ENCODE measurements at regions not wholly inside any gene's neighbourhood (a gene's known extent, or its start where the extent isn't known, plus 50 kb on each side); places are given as distances from the start of the nearest gene placed in this dataset.
"Not testable (repeated sequence)": the region's sequence is repeated elsewhere in the genome, so short reads cannot be mapped to it uniquely, and the experiment has no call there.

DNA sequence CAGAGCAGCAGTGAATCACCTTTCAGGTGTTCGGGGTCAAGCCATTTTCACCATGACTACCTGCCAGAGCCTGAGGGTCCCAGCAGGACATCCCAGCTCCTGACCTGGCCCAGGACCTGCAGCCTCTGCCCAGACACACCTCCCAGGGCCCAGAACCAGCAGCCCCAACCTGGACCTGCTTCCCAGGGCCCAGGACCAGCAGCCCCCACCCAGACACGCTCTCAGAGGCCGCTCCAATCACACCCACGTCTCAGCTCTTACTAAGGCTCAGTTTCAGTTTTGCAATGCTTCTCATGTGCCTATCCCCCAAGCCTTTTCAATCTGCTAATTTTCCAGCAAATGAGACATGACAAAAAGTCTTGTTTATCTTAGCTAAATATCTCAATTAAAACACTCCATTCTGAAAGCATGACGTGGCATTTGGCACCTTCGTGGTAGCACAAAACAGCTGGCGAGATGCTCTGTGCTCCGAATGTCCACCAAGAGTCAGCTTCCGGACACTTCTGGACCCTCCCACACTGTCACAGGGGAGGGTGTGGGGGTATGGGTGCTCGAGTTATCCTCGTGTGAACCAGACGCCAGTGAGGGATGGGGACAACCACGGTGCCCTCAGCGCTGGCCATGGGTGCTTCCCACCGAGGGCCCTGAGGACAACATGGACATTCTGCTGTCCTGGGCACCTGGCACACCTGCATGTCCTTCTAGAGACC lies 253.2 kb downstream of the DLL1 start:
- Histone ChIP-seq H3K4me1 (ENCODE audit: control insufficient read depth, insufficient read depth, low read length) (no peaks in the 10 kb centered on the region), H3K27ac (ENCODE audit: low read depth, low read length) (no peak overlapping the region), H3K36me3 (ENCODE audit: control insufficient read depth, insufficient read depth, low read length) (no peaks in the 10 kb centered on the region), H3K9ac (ENCODE audit: low read length) (no peak overlapping the region), H3K4me3 (ENCODE audit: low read length) (no peak overlapping the region), H3K27me3 (ENCODE audit: control insufficient read depth, insufficient read depth, low read length) (no peaks in the 10 kb centered on the region)

DNA sequence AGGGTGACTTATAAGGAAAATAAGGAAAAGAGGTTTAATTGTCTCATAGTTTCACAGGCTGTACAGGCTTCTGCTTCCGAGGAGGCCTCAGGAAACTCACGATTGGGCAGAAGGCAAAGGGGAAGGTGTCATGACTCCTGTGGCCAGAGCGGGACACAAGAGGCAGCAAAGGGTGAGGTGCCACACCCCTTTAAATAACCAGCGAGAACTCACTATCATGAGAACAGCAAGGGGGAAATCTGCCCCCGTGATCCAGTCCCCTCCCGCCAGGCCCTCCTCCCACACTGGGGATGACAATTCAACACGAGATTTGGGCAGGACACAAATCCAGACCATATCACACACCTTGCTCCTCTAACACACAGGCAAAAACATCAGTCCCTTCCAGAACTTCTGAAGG lies 254.0 kb downstream of the DLL1 start:
- Histone ChIP-seq H3K4me1 (ENCODE audit: control insufficient read depth, insufficient read depth, low read length) (no peaks in the 10 kb centered on the region), H3K4me3 (ENCODE audit: low read length) (no peak overlapping the region), H3K36me3 (ENCODE audit: control insufficient read depth, insufficient read depth, low read length) (no peaks in the 10 kb centered on the region), H3K27ac (ENCODE audit: low read depth, low read length) (no peak overlapping the region), H3K9ac (ENCODE audit: low read length) (no peak overlapping the region), H3K27me3 (ENCODE audit: control insufficient read depth, insufficient read depth, low read length) (no peaks in the 10 kb centered on the region)

DNA sequence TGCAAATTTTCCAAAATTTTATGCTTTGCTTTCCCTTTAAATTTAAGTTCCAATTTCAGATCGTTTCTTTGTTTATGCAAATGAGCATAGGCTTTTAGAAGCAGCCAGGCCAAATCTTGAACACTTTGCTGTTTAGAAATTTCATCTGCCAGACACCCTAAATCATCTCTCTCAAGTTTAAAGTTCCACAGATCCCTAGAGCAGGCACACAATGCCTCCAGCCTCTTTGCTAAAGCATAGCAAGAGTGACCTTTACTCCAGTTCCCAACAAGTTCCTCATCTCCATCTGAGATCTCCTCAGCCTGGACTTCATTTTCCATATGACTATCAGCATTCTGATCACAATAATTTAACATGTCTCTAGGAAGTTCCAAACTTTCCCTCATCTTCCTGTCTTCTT lies 254.5 kb downstream of the DLL1 start:
- not testable (repeated sequence) for H3K27ac ChIP-seq (ENCODE audit: low read depth, low read length); H3K27me3 ChIP-seq (ENCODE audit: control insufficient read depth, insufficient read depth, low read length); H3K4me1 ChIP-seq (ENCODE audit: control insufficient read depth, insufficient read depth, low read length); H3K36me3 ChIP-seq (ENCODE audit: control insufficient read depth, insufficient read depth, low read length); H3K9ac ChIP-seq (ENCODE audit: low read length); H3K4me3 ChIP-seq (ENCODE audit: low read length)

DNA sequence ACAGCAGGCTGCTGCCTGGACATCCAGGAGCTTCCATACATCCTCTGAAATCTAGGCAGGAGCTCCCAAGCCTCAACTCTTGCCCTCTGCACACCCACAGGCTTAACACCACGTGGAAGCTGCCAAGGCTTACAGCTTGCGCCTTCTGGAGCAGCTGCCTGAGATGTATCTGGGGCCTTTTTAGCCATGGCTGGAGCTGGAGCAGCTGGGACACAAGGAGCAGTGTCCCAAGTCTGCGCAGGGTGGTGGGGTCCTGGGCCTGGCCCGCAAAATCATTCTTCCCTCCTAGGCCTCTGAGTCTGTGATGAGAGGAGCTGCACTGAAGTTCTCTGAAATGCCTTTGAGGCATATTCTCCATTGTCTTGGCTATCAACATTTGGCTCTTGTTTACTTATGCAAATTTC lies 255.0 kb downstream of the DLL1 start:
- H3K27me3 ChIP-seq (ENCODE audit: control insufficient read depth, insufficient read depth, low read length) = no peaks in the 10 kb centered on the region
- no peaks in the 10 kb centered on the region for H3K4me1 ChIP-seq (ENCODE audit: control insufficient read depth, insufficient read depth, low read length)
- no peak overlapping the region for H3K9ac ChIP-seq (ENCODE audit: low read length)
- H3K36me3 ChIP-seq (ENCODE audit: control insufficient read depth, insufficient read depth, low read length) = no peaks in the 10 kb centered on the region
- no peak overlapping the region for H3K4me3 ChIP-seq (ENCODE audit: low read length)
- H3K27ac ChIP-seq (ENCODE audit: low read depth, low read length) = no peak overlapping the region

DNA sequence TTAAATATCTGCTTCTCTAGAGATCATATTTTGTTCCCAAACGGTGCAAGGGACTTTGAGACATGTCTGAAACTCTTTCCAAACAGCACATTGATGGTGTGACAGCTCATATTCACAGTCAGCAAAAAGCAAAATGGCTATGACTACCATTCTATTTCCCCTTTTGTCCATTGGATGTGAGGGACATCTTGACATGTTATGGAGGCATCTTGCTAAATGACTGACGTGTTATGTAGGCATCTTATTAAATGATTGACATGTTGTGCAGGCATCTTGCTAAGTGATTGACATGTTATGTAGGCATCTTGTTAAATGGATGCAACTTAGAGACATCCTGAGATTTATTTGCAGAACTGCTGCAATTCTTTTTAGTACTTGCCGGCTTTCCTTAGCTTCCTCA lies 255.8 kb downstream of the DLL1 start:
- H3K36me3 ChIP-seq (ENCODE audit: control insufficient read depth, insufficient read depth, low read length) = no peaks in the 10 kb centered on the region
- no peaks in the 10 kb centered on the region for H3K27me3 ChIP-seq (ENCODE audit: control insufficient read depth, insufficient read depth, low read length)
- H3K9ac ChIP-seq (ENCODE audit: low read length) = no peak overlapping the region

DNA sequence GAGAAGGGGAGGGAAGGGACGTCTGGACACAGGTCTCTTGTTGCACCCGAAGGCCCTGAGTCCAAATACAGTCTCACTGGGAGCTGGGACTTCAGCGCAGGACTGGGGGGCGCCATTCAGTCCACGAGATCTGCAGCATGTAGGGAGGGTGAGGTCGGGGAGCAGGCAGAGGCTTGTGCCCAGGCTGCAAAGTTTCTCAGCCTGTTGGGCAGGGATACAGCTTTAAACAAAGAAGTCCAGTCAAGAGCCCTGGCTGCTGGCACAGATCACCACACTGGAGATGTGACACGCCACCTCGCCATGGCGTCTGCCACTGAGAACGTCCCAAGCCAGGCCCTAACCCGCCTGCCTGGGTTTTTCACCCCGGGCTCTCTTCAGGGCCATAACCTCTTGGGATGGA lies 256.6 kb downstream of the DLL1 start:
- Histone ChIP-seq H3K4me1 (ENCODE audit: control insufficient read depth, insufficient read depth, low read length) (no peaks in the 10 kb centered on the region), H3K4me3 (ENCODE audit: low read length) (no peak overlapping the region), H3K36me3 (ENCODE audit: control insufficient read depth, insufficient read depth, low read length) (no peaks in the 10 kb centered on the region), H3K9ac (ENCODE audit: low read length) (no peak overlapping the region), H3K27me3 (ENCODE audit: control insufficient read depth, insufficient read depth, low read length) (no peaks in the 10 kb centered on the region), H3K27ac (ENCODE audit: low read depth, low read length) (no peak overlapping the region)

More for the DNA sequence above, 255.8 kb downstream of the DLL1 start:
- no peak overlapping the region for H3K27ac ChIP-seq (ENCODE audit: low read depth, low read length)
- H3K4me1 ChIP-seq (ENCODE audit: control insufficient read depth, insufficient read depth, low read length) = no peaks in the 10 kb centered on the region
- H3K4me3 ChIP-seq (ENCODE audit: low read length) = no peak overlapping the region

DNA sequence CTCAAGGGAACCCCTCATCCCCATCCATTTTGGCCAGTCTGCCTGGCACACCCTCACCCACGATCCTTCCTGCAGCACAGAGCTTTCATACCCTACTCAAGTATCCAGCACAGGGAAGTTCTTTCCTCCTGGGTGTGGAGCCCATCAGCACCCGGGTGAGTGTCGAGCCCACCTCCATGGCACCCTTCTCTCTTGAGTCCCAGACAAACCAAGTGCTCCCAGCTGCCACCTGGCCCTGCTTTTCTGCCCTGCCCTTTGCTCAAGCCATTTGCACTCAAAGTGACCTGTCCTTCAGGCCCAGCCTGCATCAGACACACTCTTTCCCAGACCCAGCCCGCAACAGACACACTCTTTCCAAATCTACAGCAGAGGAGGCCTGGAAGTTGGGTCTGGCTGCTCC lies 257.2 kb downstream of the DLL1 start:
- no peaks in the 10 kb centered on the region for H3K36me3 ChIP-seq (ENCODE audit: control insufficient read depth, insufficient read depth, low read length)
- no peaks in the 10 kb centered on the region for H3K4me1 ChIP-seq (ENCODE audit: control insufficient read depth, insufficient read depth, low read length)
- no peak overlapping the region for H3K9ac ChIP-seq (ENCODE audit: low read length)
- H3K27ac ChIP-seq (ENCODE audit: low read depth, low read length) = no peak overlapping the region
- no peaks in the 10 kb centered on the region for H3K27me3 ChIP-seq (ENCODE audit: control insufficient read depth, insufficient read depth, low read length)
- no peak overlapping the region for H3K4me3 ChIP-seq (ENCODE audit: low read length)

DNA sequence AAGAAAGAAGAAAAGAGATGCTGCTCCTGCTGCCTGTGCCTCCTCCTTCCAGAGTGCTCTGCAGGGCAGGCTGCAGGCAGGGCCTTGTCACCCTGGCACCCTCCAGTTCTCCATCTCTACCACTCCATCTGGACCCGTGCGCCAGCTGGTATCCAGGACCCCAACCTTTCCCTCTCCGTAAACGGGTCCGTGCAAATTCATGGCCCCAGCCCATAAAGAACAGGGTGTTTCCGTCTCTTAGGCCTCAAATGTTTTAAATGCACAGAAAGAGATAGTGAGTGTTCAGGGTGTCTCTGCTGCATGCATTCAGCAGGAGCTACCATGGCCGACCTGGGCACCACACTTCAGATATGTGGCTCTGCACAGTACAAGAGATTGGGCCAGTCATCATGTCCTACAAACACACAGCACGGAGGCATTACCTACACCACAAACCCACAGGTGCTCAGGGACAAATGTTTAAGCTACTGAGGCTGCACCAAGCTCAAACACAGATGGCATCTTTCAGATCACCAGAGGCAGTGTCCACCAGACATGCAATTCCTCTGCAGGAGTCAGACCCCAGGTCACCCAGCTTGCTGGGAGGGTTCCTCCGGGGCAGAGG lies 258.1 kb downstream of the DLL1 start:
- no peak overlapping the region for H3K27ac ChIP-seq (ENCODE audit: low read depth, low read length)
- H3K9ac ChIP-seq (ENCODE audit: low read length) = no peak overlapping the region
- no peaks in the 10 kb centered on the region for H3K27me3 ChIP-seq (ENCODE audit: control insufficient read depth, insufficient read depth, low read length)
- no peaks in the 10 kb centered on the region for H3K4me1 ChIP-seq (ENCODE audit: control insufficient read depth, insufficient read depth, low read length)
- no peak overlapping the region for H3K4me3 ChIP-seq (ENCODE audit: low read length)
- H3K36me3 ChIP-seq (ENCODE audit: control insufficient read depth, insufficient read depth, low read length) = no peaks in the 10 kb centered on the region

DNA sequence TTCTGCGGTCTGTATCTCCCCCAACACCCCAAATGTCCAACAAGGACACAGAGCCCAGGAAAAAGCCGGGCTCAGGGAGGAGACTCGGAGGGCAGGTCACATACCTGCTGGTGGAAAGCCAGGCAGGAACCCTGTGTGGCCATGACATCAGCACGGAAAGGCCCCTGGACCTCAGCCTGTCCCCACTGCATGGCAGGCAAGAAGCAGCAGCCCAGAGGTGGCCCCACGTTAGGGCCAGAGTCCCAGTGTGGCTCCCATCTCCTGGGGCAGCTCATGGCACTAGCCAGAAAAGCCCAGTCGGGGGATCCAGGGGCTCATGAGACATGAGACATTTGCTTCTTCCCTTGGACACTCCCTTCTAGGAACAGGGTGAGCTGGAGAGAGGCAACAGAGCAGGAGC lies 258.7 kb downstream of the DLL1 start:
- no peaks in the 10 kb centered on the region for H3K36me3 ChIP-seq (ENCODE audit: control insufficient read depth, insufficient read depth, low read length)
- no peaks in the 10 kb centered on the region for H3K27me3 ChIP-seq (ENCODE audit: control insufficient read depth, insufficient read depth, low read length)
- no peak overlapping the region for H3K27ac ChIP-seq (ENCODE audit: low read depth, low read length)
- H3K4me3 ChIP-seq (ENCODE audit: low read length) = no peak overlapping the region
- no peak overlapping the region for H3K9ac ChIP-seq (ENCODE audit: low read length)
- H3K4me1 ChIP-seq (ENCODE audit: control insufficient read depth, insufficient read depth, low read length) = no peaks in the 10 kb centered on the region

DNA sequence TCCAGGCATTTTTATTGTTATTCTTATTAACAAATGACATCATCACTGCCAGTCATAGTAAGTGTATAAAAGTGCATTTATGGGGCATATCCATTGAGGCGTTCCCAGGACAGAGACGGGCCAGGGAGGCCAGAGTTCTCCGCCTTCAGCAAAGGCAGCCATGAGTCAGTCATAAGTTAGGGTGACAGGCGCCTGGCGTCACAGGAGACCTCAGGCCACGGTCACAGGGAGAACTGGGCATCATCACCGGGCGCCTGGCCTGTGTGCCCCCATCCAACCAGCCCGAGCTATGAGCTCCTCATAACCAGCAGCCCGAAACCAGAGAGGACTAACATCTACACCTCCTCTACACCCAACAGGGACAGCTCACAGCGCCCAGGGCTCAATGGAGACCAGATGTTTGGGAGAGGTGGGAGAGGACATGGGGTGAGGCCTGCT lies 259.2 kb downstream of the DLL1 start:
- no peaks in the 10 kb centered on the region for H3K36me3 ChIP-seq (ENCODE audit: control insufficient read depth, insufficient read depth, low read length)
- H3K4me1 ChIP-seq (ENCODE audit: control insufficient read depth, insufficient read depth, low read length) = no peaks in the 10 kb centered on the region
- no peak overlapping the region for H3K9ac ChIP-seq (ENCODE audit: low read length)
- H3K27me3 ChIP-seq (ENCODE audit: control insufficient read depth, insufficient read depth, low read length) = no peaks in the 10 kb centered on the region
- H3K4me3 ChIP-seq (ENCODE audit: low read length) = no peak overlapping the region
- H3K27ac ChIP-seq (ENCODE audit: low read depth, low read length) = peak overlapping the region; percentile 41

DNA sequence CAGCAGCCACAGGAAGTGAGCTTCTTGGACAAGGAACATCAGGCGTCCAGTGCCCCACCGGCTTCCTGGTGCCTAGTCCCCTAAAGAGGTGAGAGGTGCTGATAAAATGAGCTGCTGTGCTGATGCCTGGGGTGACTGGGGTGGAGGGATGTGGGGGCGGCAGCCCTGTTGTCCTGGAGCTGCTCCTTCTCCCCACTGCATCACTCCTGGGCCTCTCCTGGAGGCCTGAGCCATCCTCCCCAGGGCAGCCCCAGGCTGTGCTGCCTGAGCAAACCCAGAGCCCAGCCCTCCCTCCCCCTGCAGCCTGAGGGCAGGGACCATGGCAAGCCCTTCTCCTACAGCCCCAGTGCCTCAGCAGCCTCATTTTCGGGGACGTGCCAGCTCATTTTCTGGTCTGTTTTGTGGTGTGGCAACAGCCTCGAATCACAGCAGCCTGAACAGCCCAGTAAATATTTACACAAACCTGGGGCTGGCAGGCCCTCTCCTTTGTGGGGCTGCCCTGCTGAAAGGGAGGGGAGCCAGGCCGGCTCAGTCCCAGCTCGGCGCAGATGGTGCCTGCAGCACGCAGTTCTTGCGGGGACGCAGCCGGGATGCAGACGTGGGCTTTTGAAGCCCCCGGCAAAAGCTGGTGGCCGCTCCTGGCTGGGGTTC lies 259.9 kb downstream of the DLL1 start:
- Histone ChIP-seq H3K36me3 (ENCODE audit: control insufficient read depth, insufficient read depth, low read length) (no peaks in the 10 kb centered on the region), H3K4me1 (ENCODE audit: control insufficient read depth, insufficient read depth, low read length) (no peaks in the 10 kb centered on the region), H3K9ac (ENCODE audit: low read length) (no peak overlapping the region), H3K27ac (ENCODE audit: low read depth, low read length) (peak overlapping the region; percentile 43), H3K27me3 (ENCODE audit: control insufficient read depth, insufficient read depth, low read length) (no peaks in the 10 kb centered on the region), H3K4me3 (ENCODE audit: low read length) (no peak overlapping the region)

DNA sequence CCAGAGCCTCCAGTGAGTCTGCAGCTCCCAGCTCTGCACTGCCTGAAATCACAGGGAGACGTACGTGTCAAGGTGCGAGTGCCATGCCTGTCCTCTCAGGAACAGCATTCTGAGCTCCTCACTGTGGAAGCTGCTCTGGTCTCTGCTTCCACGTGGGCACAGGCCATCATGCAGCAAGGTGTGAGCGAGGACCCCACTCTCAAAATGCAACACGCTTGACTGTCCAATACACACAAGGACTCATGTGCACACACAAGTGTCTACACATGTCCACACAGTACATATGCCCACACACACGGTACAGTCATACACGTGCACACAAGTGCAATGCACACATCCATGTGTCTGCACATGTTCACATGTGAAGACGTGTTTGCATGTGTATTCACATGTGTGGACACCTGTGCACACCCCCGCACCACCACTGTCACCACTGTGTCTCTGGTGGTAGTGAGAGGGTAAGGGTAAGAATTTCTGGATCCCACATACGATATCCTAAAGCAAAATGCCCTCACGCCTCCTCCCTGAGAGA lies 260.5 kb downstream of the DLL1 start:
- no peaks in the 10 kb centered on the region for H3K4me1 ChIP-seq (ENCODE audit: control insufficient read depth, insufficient read depth, low read length)
- H3K27me3 ChIP-seq (ENCODE audit: control insufficient read depth, insufficient read depth, low read length) = no peaks in the 10 kb centered on the region
- no peak overlapping the region for H3K9ac ChIP-seq (ENCODE audit: low read length)
- no peak overlapping the region for H3K4me3 ChIP-seq (ENCODE audit: low read length)
- H3K36me3 ChIP-seq (ENCODE audit: control insufficient read depth, insufficient read depth, low read length) = no peaks in the 10 kb centered on the region
- peak overlapping the region; percentile 43 for H3K27ac ChIP-seq (ENCODE audit: low read depth, low read length)

Data from rectal smooth muscle tissue (tissue), 1 donor.